Mucosa of descending colon (tissue), 3 donors: ENCODE measurements at regions not wholly inside any gene's neighbourhood (a gene's known extent, or its start where the extent isn't known, plus 50 kb on each side); places are given as distances from the start of the nearest gene placed in this dataset.

ENCODE experiments used
- ATAC-seq: fragments of 200-7000 bp; cut with Tn5 transposase; one replicate; pipeline ENCODE4 v1.9.1; 2020; ENCODE audit warnings: mild to moderate bottlenecking, moderate library complexity
- DNase-seq, 3 donors: peaks; one replicate each; pipeline ENCODE4 v3.0.0-alpha.2; 2020
- H3K36me3 ChIP-seq: fragments of 200-600 bp; one replicate; pipeline ENCODE4 v1.8.0; 2021; ENCODE audit warnings: low read depth, mild to moderate bottlenecking
- H3K4me1 ChIP-seq: fragments of 200-600 bp; one replicate; pipeline ENCODE4 v1.8.0; 2021; ENCODE audit warnings: low read depth, mild to moderate bottlenecking
- H3K4me3 ChIP-seq: fragments of 200-600 bp; one replicate; pipeline ENCODE4 v1.8.0; 2021; ENCODE audit warnings: mild to moderate bottlenecking
- H3K9me3 ChIP-seq: fragments of 200-600 bp; one replicate; pipeline ENCODE4 v1.8.0; 2021; ENCODE audit warnings: mild to moderate bottlenecking
- CTCF ChIP-seq: fragments of 200-600 bp; IDR thresholded peaks from one replicate; pipeline ENCODE4 v1.8.0; 2022; ENCODE audit warnings: antibody characterized with exemption, mild to moderate bottlenecking
- intact Hi-C, 2 donors: fragments of 100-400 bp; cut with DNase I in 1 of 2; cut with micrococcal nuclease in 1 of 2; formaldehyde crosslinking; loops; one replicate each; pipeline versions ENCODE4 v1.11.0 to v1.11.1; 2022; cut with DNase I, micrococcal nuclease
- donor health status: DM: no; HTN: no; CAD: no; lungs with moderate emphysema.
- donor health status: DM: no; HTN: no; CAD: no.
- donor health status: DM: no; HTN: yes; CAD: no.

DNA sequence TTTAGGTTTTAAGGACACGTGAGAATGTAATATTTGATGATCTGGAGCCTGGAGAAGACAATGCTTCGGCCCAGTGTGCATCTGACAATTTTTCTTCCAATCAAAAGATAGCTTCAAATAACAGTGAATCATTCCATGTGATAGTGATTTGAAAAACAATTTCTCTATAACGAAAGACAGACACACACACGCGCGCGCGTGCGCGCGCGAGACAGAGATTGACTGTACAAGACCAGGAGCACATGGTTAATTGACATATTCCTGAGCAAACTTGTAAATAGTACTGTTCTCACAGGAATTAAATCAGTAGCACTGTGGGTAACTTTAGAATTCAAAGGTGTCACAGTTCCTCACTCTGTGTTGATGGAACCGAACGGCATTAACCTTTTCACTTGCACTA lies 287.5 kb upstream of the LMO3 start:
- DNase-seq (no peak), ATAC-seq (no peak)
- Histone ChIP-seq H3K4me3 (no peak overlapping the region), H3K36me3 (no peaks in the 10 kb centered on the region), H3K4me1 (no peaks in the 10 kb centered on the region), H3K9me3 (no peaks in the 10 kb centered on the region)
- intact Hi-C loops = no loop called here
- TF ChIP-seq CTCF = no peak

DNA sequence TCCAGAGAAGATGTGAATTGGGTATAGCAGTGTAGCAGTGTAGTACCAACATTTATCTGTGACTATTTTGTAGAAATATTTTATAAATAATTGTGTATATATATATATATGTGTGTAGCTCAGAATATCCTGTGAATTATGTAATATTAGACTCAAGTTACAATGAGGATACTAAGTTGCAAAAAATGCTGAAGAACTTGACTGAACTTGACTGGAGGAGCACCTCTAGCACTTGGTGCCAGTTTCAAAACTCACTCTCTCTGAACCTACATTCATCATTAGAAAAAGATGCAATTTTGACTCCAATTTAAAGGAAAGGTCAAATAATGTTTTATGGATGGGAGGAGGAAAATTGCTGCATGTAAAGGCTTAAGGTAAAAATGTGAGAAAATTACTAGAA lies 285.7 kb upstream of the LMO3 start:
- DNase-seq (no peak), ATAC-seq (no peak)
- intact Hi-C loops = no loop called here
- no peak overlapping the region for H3K4me3 ChIP-seq
- no peaks in the 10 kb centered on the region for H3K9me3 ChIP-seq
- H3K36me3 ChIP-seq = no peaks in the 10 kb centered on the region
- TF ChIP-seq CTCF = no peak
- H3K4me1 ChIP-seq = no peaks in the 10 kb centered on the region

DNA sequence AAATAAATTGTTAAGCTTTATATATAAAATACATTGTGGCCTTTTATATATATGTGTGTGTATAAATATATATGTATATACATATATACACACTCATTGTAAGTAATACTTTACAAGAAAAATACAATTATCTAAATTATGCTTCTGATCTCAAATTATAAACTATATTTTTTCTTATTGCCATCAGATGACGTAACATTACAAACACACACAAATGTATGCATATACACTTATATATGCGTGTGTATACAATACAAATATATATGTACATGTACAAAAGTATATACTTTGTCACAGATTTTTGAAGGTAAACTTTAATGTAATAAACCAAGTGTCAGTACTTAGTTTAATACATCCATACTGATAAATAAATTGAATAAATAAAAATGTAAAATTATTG lies 278.9 kb upstream of the LMO3 start:
- H3K36me3 ChIP-seq = no peaks in the 10 kb centered on the region
- intact Hi-C loops = no loop called here
- H3K4me3 ChIP-seq = no peak overlapping the region
- TF ChIP-seq CTCF = no peak
- ATAC-seq (no peak), DNase-seq (no peak)
- no peaks in the 10 kb centered on the region for H3K4me1 ChIP-seq
- no peaks in the 10 kb centered on the region for H3K9me3 ChIP-seq

- Histone ChIP-seq H3K36me3 (no peaks in the 10 kb centered on the region), H3K4me1 (no peaks in the 10 kb centered on the region), H3K4me3 (no peak overlapping the region), H3K9me3 (no peaks in the 10 kb centered on the region)
- TF ChIP-seq CTCF = no peak
- DNase-seq = no peak
- intact Hi-C loops = no loop called here
- ATAC-seq = no peak
Observed at GRCh38 chr12:16884056-16884455, 278.1 kb upstream of the LMO3 start.

GRCh38 chr12:16881986-16882570 lies 276.1 kb upstream of the LMO3 start:
- intact Hi-C loops = no loop called here
- H3K4me3 ChIP-seq = no peak overlapping the region
- no peak for TF ChIP-seq CTCF
- H3K9me3 ChIP-seq = no peaks in the 10 kb centered on the region
- ATAC-seq (no peak), DNase-seq (no peak)
- H3K36me3 ChIP-seq = no peaks in the 10 kb centered on the region
- H3K4me1 ChIP-seq = no peaks in the 10 kb centered on the region

DNA sequence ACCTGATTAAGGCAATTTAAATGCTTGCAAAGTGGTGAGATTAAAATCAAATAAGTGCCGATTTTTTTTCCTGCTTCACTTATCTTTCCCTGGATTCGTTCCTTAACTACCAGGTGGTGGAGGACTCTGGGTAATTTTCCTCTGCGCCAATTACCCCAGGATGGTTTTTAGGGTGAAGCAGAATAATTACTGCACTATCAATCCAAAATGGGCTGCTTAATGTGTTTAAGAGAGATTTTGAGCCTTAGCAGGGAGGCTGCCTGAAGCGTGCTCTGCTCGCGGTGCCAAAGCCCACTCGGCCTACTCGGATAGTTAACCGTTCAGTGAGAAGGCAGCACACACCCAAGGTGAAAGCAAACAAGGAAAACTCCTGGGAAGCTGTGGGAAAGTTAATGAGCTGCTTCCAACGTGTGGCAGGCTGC lies 274.9 kb upstream of the LMO3 start:
- Histone ChIP-seq H3K4me1 (no peaks in the 10 kb centered on the region), H3K9me3 (no peaks in the 10 kb centered on the region), H3K4me3 (no peak overlapping the region), H3K36me3 (no peaks in the 10 kb centered on the region)
- DNase-seq (peak; percentile 37 to 57 (median 54)), ATAC-seq (peak; percentile 95)
- intact Hi-C loops = no loop called here
- TF ChIP-seq CTCF = no peak
